ENCODE measurements at regions not wholly inside any gene's neighbourhood (a gene's known extent, or its start where the extent isn't known, plus 50 kb on each side); places are given as distances from the start of the nearest gene placed in this dataset.

DNA sequence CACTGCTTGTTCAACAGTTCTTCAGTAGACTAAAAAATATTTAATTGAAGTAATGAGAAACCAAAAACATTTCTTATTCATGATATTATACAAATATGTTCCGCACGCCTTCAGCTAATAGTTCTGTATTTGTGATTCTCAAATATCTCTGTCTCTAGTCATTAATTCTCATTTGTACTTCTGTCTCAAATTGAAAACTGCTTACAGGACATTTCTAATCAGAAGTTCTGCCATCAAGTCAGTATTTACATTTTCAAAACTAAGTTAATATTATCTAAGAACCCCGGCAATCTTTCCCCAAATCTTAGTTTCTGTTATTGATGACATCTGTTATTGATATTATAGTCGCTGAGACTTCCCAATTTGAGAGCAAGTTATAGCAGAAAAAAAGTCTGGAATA is 78.6 kb upstream of the PGRMC2 start:
- no peak for DNase-seq (ENCODE audit: low spot score in 2 of 2)
- H3K9me3 ChIP-seq = no peaks in the 10 kb centered on the region
- H3K27me3 ChIP-seq = no peaks in the 10 kb centered on the region
- no peaks in the 10 kb centered on the region for H3K4me1 ChIP-seq
- intact Hi-C loops (cut with DNase I; ENCODE audit: low total_unique reads) = loop anchor here (5.0 kb wide), 1 partner anchor 634 kb away; the partner anchor contains the start of gene SLC25A31
- no peaks in the 10 kb centered on the region for H3K36me3 ChIP-seq
- H3K4me3 ChIP-seq = no peak overlapping the region
- TF ChIP-seq POLR2AphosphoS5 (IDR thresholded peaks at IDR 0.05) = no peak
- no peak for TF ChIP-seq POLR2A (IDR thresholded peaks at IDR 0.05)
- no peak for TF ChIP-seq CTCF (IDR thresholded peaks at IDR 0.05)
- H3K27ac ChIP-seq = no peak overlapping the region

GRCh38 chr4:128364565-128364964 is 77.0 kb upstream of the PGRMC2 start:
- H3K9me3 ChIP-seq = no peaks in the 10 kb centered on the region
- H3K4me3 ChIP-seq = no peak overlapping the region
- no peaks in the 10 kb centered on the region for H3K36me3 ChIP-seq
- TF ChIP-seq CTCF (IDR thresholded peaks at IDR 0.05) (no peak), POLR2AphosphoS5 (IDR thresholded peaks at IDR 0.05) (no peak), POLR2A (IDR thresholded peaks at IDR 0.05) (no peak)
- no peaks in the 10 kb centered on the region for H3K4me1 ChIP-seq
- no peak for DNase-seq (ENCODE audit: low spot score in 2 of 2)
- intact Hi-C loops (cut with DNase I; ENCODE audit: low total_unique reads) = no loop called here
- H3K27me3 ChIP-seq = no peaks in the 10 kb centered on the region
- H3K27ac ChIP-seq = no peak overlapping the region

DNA sequence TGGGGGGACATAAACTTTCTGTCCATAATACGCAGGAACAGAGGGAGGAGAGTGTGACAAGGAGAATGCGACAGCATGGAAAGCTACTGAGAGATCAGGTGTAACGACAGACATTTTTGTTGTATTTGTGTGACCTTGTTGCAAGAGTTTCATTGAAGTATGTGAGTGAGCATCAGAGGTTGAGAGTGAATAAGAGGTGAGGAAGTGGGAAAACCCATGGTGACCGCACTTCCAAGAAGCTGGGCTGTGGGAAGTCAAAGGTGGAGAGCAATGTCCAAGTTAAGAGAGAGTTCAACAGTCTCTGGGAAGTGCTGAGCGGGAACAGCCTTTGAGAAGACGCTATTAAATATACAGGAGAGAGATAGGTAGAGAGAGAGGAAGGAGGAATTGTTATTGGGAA is 76.4 kb upstream of the PGRMC2 start:
- Histone ChIP-seq H3K27me3 (no peaks in the 10 kb centered on the region), H3K4me3 (no peak overlapping the region), H3K27ac (no peak overlapping the region), H3K4me1 (no peaks in the 10 kb centered on the region), H3K36me3 (no peaks in the 10 kb centered on the region), H3K9me3 (no peaks in the 10 kb centered on the region)
- TF ChIP-seq POLR2AphosphoS5 (IDR thresholded peaks at IDR 0.05) (no peak), CTCF (IDR thresholded peaks at IDR 0.05) (no peak), POLR2A (IDR thresholded peaks at IDR 0.05) (no peak)
- intact Hi-C loops (cut with DNase I; ENCODE audit: low total_unique reads) = no loop called here
- DNase-seq (ENCODE audit: low spot score in 2 of 2) = no peak

GRCh38 chr4:128362760-128363159 is 75.1 kb upstream of the PGRMC2 start:
- H3K36me3 ChIP-seq = no peaks in the 10 kb centered on the region
- intact Hi-C loops (cut with DNase I; ENCODE audit: low total_unique reads) = no loop called here
- H3K27me3 ChIP-seq = no peaks in the 10 kb centered on the region
- no peak overlapping the region for H3K4me3 ChIP-seq
- no peaks in the 10 kb centered on the region for H3K9me3 ChIP-seq
- H3K4me1 ChIP-seq = no peaks in the 10 kb centered on the region
- DNase-seq (ENCODE audit: low spot score in 2 of 2) = no peak
- H3K27ac ChIP-seq = no peak overlapping the region
- no peak for TF ChIP-seq CTCF (IDR thresholded peaks at IDR 0.05)
- TF ChIP-seq POLR2A (IDR thresholded peaks at IDR 0.05) = no peak
- TF ChIP-seq POLR2AphosphoS5 (IDR thresholded peaks at IDR 0.05) = no peak

- no peaks in the 10 kb centered on the region for H3K9me3 ChIP-seq
- H3K4me1 ChIP-seq = no peaks in the 10 kb centered on the region
- no peak overlapping the region for H3K4me3 ChIP-seq
- H3K27ac ChIP-seq = no peak overlapping the region
- no peak for TF ChIP-seq POLR2AphosphoS5 (IDR thresholded peaks at IDR 0.05)
- TF ChIP-seq CTCF (IDR thresholded peaks at IDR 0.05) = no peak
- no peak for TF ChIP-seq POLR2A (IDR thresholded peaks at IDR 0.05)
- intact Hi-C loops (cut with DNase I; ENCODE audit: low total_unique reads) = no loop called here
- H3K27me3 ChIP-seq = no peaks in the 10 kb centered on the region
- H3K36me3 ChIP-seq = no peaks in the 10 kb centered on the region
- DNase-seq (ENCODE audit: low spot score in 2 of 2) = no peak
Observed at GRCh38 chr4:128359422-128359821, 71.8 kb upstream of the PGRMC2 start.

Measured in breast epithelium (tissue), 4 donors.